Osteoblast (primary cell): ENCODE measurements at regions not wholly inside any gene's neighbourhood (a gene's known extent, or its start where the extent isn't known, plus 50 kb on each side); places are given as distances from the start of the nearest gene placed in this dataset. TPM values are rescaled to one million over a fixed set of nuclear protein-coding genes. Genes with fewer than 3 reads are reported as not detected.
A peak's percentile ranks its signal among the peaks of the same experiment; 100 is the strongest.

Source experiments
- DNase-seq: peaks from one replicate; pipeline ENCODE4 v3.0.0; 2011; ENCODE audit warnings: low spot score, mixed read lengths; ENCODE audit not compliant: insufficient read length; ENCODE audit errors: missing footprints
- H2AFZ ChIP-seq: 2 replicates; pipeline ENCODE4 v1.6.0; 2011; ENCODE audit warnings: mild to moderate bottlenecking, low read length
- H3K27ac ChIP-seq: 2 replicates; pipeline ENCODE4 v1.5.1; 2011; ENCODE audit warnings: mild to moderate bottlenecking, low read depth, low read length, moderate library complexity
- H3K27me3 ChIP-seq: 2 replicates; pipeline ENCODE4 v1.6.0; 2012; ENCODE audit warnings: mild to moderate bottlenecking, control low read depth, inconsistent platforms, low read length, moderate library complexity; ENCODE audit not compliant: insufficient read depth
- H3K36me3 ChIP-seq: 2 replicates; pipeline ENCODE4 v1.5.1; 2011; ENCODE audit warnings: mild to moderate bottlenecking, low read length, control low read depth, moderate library complexity; ENCODE audit not compliant: insufficient read depth
- H3K4me1 ChIP-seq: 2 replicates; pipeline ENCODE4 v1.5.1; 2011; ENCODE audit warnings: mild to moderate bottlenecking, low read length, control low read depth, moderate library complexity; ENCODE audit not compliant: insufficient read depth
- H3K4me2 ChIP-seq: 2 replicates; pipeline ENCODE4 v1.6.0; 2011; ENCODE audit warnings: mild to moderate bottlenecking, low read length; ENCODE audit not compliant: insufficient read depth
- H3K4me3 ChIP-seq: fragments of 200-600 bp; sonication (generic); 3 replicates; pipeline ENCODE4 v1.5.1; 2012; ENCODE audit warnings: mild to moderate bottlenecking, low read length, inconsistent platforms; ENCODE audit not compliant: insufficient read depth
- H3K79me2 ChIP-seq: 2 replicates; pipeline ENCODE4 v1.6.0; 2012; ENCODE audit warnings: mild to moderate bottlenecking, low read length, control low read depth, inconsistent platforms; ENCODE audit not compliant: insufficient read depth
- H3K9me3 ChIP-seq: 2 replicates; pipeline ENCODE4 v1.5.1; 2011; ENCODE audit warnings: low read depth, low read length, control low read depth
- H4K20me1 ChIP-seq: 2 replicates; pipeline ENCODE4 v1.6.0; 2012; ENCODE audit warnings: mild to moderate bottlenecking, low read length, control low read depth; ENCODE audit not compliant: insufficient read depth
- CTCF ChIP-seq: IDR thresholded peaks from 2 replicates; pipeline ENCODE4 v1.5.1; 2011; ENCODE audit warnings: mild to moderate bottlenecking, low read depth, low read length, moderate library complexity; ENCODE audit errors: extremely low read depth
- small RNA-seq: library from RNA; depleted of rRNA; stranded (forward); fragments of <200 nt; gene quantifications from one replicate; pipeline ENCODE3, GENCODE V24; 2012

- Histone ChIP-seq H3K27me3 (peaks cover 17% of the 10 kb centered on the region), H3K4me3 (no peak overlapping the region), H3K9me3 (no peaks in the 10 kb centered on the region), H3K36me3 (no peaks in the 10 kb centered on the region), H3K79me2 (no peaks in the 10 kb centered on the region), H3K4me1 (peaks cover 3% of the 10 kb centered on the region), H2AFZ (no peak overlapping the region), H4K20me1 (no peaks in the 10 kb centered on the region), H3K4me2 (peak overlapping the region; percentile 80), H3K27ac (no peak overlapping the region)
- TF ChIP-seq CTCF: no peak
- peak; percentile 32 for DNase-seq
Observed at GRCh38 chr2:64938607-64939285, 50.5 kb upstream of the SLC1A4 start.

- H3K79me2 ChIP-seq: no peaks in the 10 kb centered on the region
- H3K36me3 ChIP-seq: no peaks in the 10 kb centered on the region
- no peak for TF ChIP-seq CTCF
- H3K4me2 ChIP-seq: no peak overlapping the region
- H4K20me1 ChIP-seq: no peaks in the 10 kb centered on the region
- H2AFZ ChIP-seq: no peak overlapping the region
- no peak overlapping the region for H3K27ac ChIP-seq
- H3K4me1 ChIP-seq: peaks cover 7% of the 10 kb centered on the region
- no peaks in the 10 kb centered on the region for H3K9me3 ChIP-seq
- no peak overlapping the region for H3K4me3 ChIP-seq
- DNase-seq: peak; percentile 35
- H3K27me3 ChIP-seq: peaks cover 17% of the 10 kb centered on the region
Observed at GRCh38 chr2:64939332-64939917, 49.8 kb upstream of the SLC1A4 start.

Small RNAs in the stretch of these regions (small RNA-seq; reads per million reads assigned to genes)
- gene RF00019 (not detected), gene RN7SL211P (not detected), gene RN7SL341P (not detected)
